Endothelial cell of umbilical vein (primary cell): ENCODE measurements at regions not wholly inside any gene's neighbourhood (a gene's known extent, or its start where the extent isn't known, plus 50 kb on each side); places are given as distances from the start of the nearest gene placed in this dataset.

Experiments
- BruUV-seq: library from RNA; stranded (reverse); fragments of 400-500 nt; replicated peaks from 2 replicates; lab custom pipeline; 2021; lab: Mats Ljungman, UMichigan
- CTCF ChIA-PET: fragments of 300-600, 350-600 bp; sonication (Branson Sonifier 250); formaldehyde crosslinking; loops from one replicate; lab custom pipeline; 2021; ENCODE audit warnings: antibody characterized with exemption, inconsistent platforms; lab: Charles Lee
- POLR2A ChIA-PET: fragments of 300-600, 350-600 bp; sonication (Branson Sonifier 250); formaldehyde crosslinking; loops from one replicate; lab custom pipeline; 2021; ENCODE audit warnings: antibody characterized with exemption, inconsistent platforms; lab: Charles Lee
- DNase-seq: peaks from one replicate; pipeline ENCODE4 v3.0.0-alpha.2; 2011; ENCODE audit warnings: low read depth, low spot score
- FAIRE-seq: peaks from 2 replicates; lab custom pipeline; 2011; peaks lifted over from hg19 to GRCh38; lab: Jason Lieb, UNC
- H2AFZ ChIP-seq: 2 replicates; pipeline ENCODE4 v1.6.0; 2012; ENCODE audit warnings: low read depth, low read length, control low read depth, inconsistent platforms
- H3K27ac ChIP-seq: 2 replicates; pipeline ENCODE4 v1.5.1; 2011; ENCODE audit warnings: low read depth, mild to moderate bottlenecking, control low read depth, low read length, moderate library complexity; ENCODE audit not compliant: insufficient read depth
- H3K27me3 ChIP-seq, 2 experiments: 2 replicates each; pipeline versions ENCODE4 v1.6.0 to v1.6.1; 2011; ENCODE audit warnings: low read length in 2 of 2, mixed read lengths in 1 of 2; ENCODE audit not compliant: control insufficient read depth in 2 of 2, insufficient read depth in 2 of 2
- H3K36me3 ChIP-seq, 2 experiments: 2 replicates in 1 of 2; 3 replicates in 1 of 2; pipeline ENCODE4 v1.5.1; 2011; ENCODE audit warnings: low read length in 2 of 2, mild to moderate bottlenecking in 1 of 2, moderate library complexity in 1 of 2; ENCODE audit not compliant: control insufficient read depth in 2 of 2, insufficient read depth in 2 of 2; ENCODE audit errors: extremely low read depth in 1 of 2
- H3K4me1 ChIP-seq: 3 replicates; pipeline ENCODE4 v1.5.1; 2011; ENCODE audit warnings: mild to moderate bottlenecking, low read length; ENCODE audit not compliant: control insufficient read depth, insufficient read depth; ENCODE audit errors: extremely low read depth
- H3K4me2 ChIP-seq: 2 replicates; pipeline ENCODE4 v1.6.1; 2011; ENCODE audit warnings: low read length, control low read depth, mixed read lengths; ENCODE audit not compliant: insufficient read depth
- H3K4me3 ChIP-seq, 3 experiments: fragments of 200-600 bp in 1 of 3; sonication (generic), shearing (Covaris generic) in 1 of 3; replicated peaks in 1 of 3; 2 replicates each; pipeline ENCODE4 v1.5.1; 2011 to 2016; ENCODE audit warnings: control low read depth in 3 of 3, low read length in 3 of 3, mild to moderate bottlenecking in 2 of 3, inconsistent platforms in 1 of 3, low read depth in 1 of 3, moderate library complexity in 1 of 3; ENCODE audit not compliant: insufficient read depth in 1 of 3
- H3K79me2 ChIP-seq: 2 replicates; pipeline ENCODE4 v1.6.0; 2012; ENCODE audit warnings: low read length, inconsistent platforms; ENCODE audit not compliant: control insufficient read depth, insufficient read depth
- H3K9ac ChIP-seq: replicated peaks from 2 replicates; pipeline ENCODE3; 2011; ENCODE audit warnings: low read length, control low read depth; ENCODE audit not compliant: insufficient read depth; ENCODE audit errors: extremely low read depth
- H3K9me1 ChIP-seq: replicated peaks from 3 replicates; pipeline ENCODE4 v1.6.0; 2011; ENCODE audit warnings: mild to moderate bottlenecking, low read length; ENCODE audit not compliant: control insufficient read depth, insufficient read depth; ENCODE audit errors: extremely low read depth
- H3K9me3 ChIP-seq: replicated peaks from 2 replicates; pipeline ENCODE4 v1.5.1; 2012; ENCODE audit warnings: low read length, inconsistent platforms; ENCODE audit not compliant: control insufficient read depth, insufficient read depth
- H4K20me1 ChIP-seq: replicated peaks from 2 replicates; pipeline ENCODE3; 2011; ENCODE audit warnings: mild to moderate bottlenecking, low read length; ENCODE audit not compliant: control insufficient read depth, insufficient read depth; ENCODE audit errors: extremely low read depth
- EZH2 ChIP-seq: IDR thresholded peaks from 2 replicates; pipeline ENCODE4 v1.6.1; 2012; ENCODE audit warnings: borderline replicate concordance, low read depth, mild to moderate bottlenecking, moderate library complexity, low read length, inconsistent platforms; ENCODE audit not compliant: severe bottlenecking
- FOS ChIP-seq: IDR thresholded peaks from 2 replicates; pipeline ENCODE4 v1.6.1; 2011; ENCODE audit warnings: mild to moderate bottlenecking, low read length, moderate library complexity, borderline replicate concordance; ENCODE audit not compliant: insufficient read depth
- GATA2 ChIP-seq: IDR thresholded peaks from 2 replicates; pipeline ENCODE4 v1.7.0; 2011; ENCODE audit warnings: low read depth, mild to moderate bottlenecking, moderate library complexity, mixed read lengths, low read length; ENCODE audit not compliant: insufficient read length, insufficient read depth
- JUN ChIP-seq: IDR thresholded peaks from 2 replicates; pipeline ENCODE4 v1.6.1; 2011; ENCODE audit warnings: borderline replicate concordance, low read depth; ENCODE audit not compliant: insufficient read length, insufficient read depth
- MYC ChIP-seq: IDR thresholded peaks from one replicate; pipeline ENCODE4 v1.6.1; 2011; ENCODE audit warnings: mild to moderate bottlenecking, low read depth, low read length
- POLR2A ChIP-seq: IDR thresholded peaks from 2 replicates; pipeline ENCODE4 v1.6.1; 2012; ENCODE audit warnings: low read depth, mild to moderate bottlenecking, control low read depth, low read length
- POLR2AphosphoS5 ChIP-seq: IDR thresholded peaks from 2 replicates; pipeline ENCODE4 v1.6.1; 2012; ENCODE audit warnings: low read depth, mild to moderate bottlenecking, control low read depth, low read length, moderate library complexity; ENCODE audit not compliant: insufficient read depth
- dilution Hi-C: fragments of 300-500 bp; cut with MboI; formaldehyde crosslinking; loops from one replicate; pipeline ENCODE4 v1.15.0; 2019; ENCODE audit warnings: low sequenced_read_pairs; ENCODE audit not compliant: extremely low pct_ligation_motif_present
- intact Hi-C: fragments of 100-400 bp; cut with micrococcal nuclease; formaldehyde crosslinking; loops from one replicate; pipeline ENCODE4 v1.10.0; 2022
- TF ChIP-seq, protein P1 (sequence below): IDR thresholded peaks from 2 replicates; pipeline ENCODE4 v1.6.1; 2011; ENCODE audit not compliant: insufficient read depth, insufficient read length
- TF ChIP-seq, protein P2 (sequence below), 2 donors: IDR thresholded peaks; 1 replicate in 1 of 2; 2 replicates in 1 of 2; pipeline ENCODE4 v1.5.1; 2011; ENCODE audit warnings: low read length in 2 of 2, mild to moderate bottlenecking in 2 of 2, moderate library complexity in 2 of 2, control low read depth in 1 of 2, inconsistent platforms in 1 of 2, low read depth in 1 of 2; ENCODE audit not compliant: insufficient read depth in 1 of 2; ENCODE audit errors: extremely low read depth in 1 of 2

GRCh38 chr1:30538993-30539867, 184.2 kb downstream of the MATN1 start:
- dilution Hi-C loops: no loop called here
- no peaks in the 10 kb centered on the region for H3K27me3 ChIP-seq
- ChIA-PET CTCF (no interaction called here), POLR2A (no interaction called here)
- no peak overlapping the region for H2AFZ ChIP-seq
- no TSS peak for BruUV-seq
- FAIRE-seq (no peak), DNase-seq (no peak)
- H3K9me1 ChIP-seq: no peaks in the 10 kb centered on the region
- no peak overlapping the region for H3K27ac ChIP-seq
- H3K9me3 ChIP-seq: no peaks in the 10 kb centered on the region
- intact Hi-C loops: no loop called here
- H3K4me3 ChIP-seq: no peak overlapping the region
- no peaks in the 10 kb centered on the region for H3K4me1 ChIP-seq
- no peak overlapping the region for H3K4me2 ChIP-seq
- no peak overlapping the region for H3K9ac ChIP-seq
- H4K20me1 ChIP-seq: no peaks in the 10 kb centered on the region
- H3K36me3 ChIP-seq: no peaks in the 10 kb centered on the region
- no peak for TF ChIP-seq EZH2
- TF ChIP-seq POLR2A: no peak
- TF ChIP-seq POLR2AphosphoS5: no peak
- TF ChIP-seq, protein P1, sequence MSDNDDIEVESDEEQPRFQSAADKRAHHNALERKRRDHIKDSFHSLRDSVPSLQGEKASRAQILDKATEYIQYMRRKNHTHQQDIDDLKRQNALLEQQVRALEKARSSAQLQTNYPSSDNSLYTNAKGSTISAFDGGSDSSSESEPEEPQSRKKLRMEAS: no peak
- TF ChIP-seq MYC: no peak
- TF ChIP-seq JUN: no peak
- TF ChIP-seq FOS: no peak
- no peak for TF ChIP-seq GATA2
- TF ChIP-seq, protein P2, sequence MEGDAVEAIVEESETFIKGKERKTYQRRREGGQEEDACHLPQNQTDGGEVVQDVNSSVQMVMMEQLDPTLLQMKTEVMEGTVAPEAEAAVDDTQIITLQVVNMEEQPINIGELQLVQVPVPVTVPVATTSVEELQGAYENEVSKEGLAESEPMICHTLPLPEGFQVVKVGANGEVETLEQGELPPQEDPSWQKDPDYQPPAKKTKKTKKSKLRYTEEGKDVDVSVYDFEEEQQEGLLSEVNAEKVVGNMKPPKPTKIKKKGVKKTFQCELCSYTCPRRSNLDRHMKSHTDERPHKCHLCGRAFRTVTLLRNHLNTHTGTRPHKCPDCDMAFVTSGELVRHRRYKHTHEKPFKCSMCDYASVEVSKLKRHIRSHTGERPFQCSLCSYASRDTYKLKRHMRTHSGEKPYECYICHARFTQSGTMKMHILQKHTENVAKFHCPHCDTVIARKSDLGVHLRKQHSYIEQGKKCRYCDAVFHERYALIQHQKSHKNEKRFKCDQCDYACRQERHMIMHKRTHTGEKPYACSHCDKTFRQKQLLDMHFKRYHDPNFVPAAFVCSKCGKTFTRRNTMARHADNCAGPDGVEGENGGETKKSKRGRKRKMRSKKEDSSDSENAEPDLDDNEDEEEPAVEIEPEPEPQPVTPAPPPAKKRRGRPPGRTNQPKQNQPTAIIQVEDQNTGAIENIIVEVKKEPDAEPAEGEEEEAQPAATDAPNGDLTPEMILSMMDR (IDR thresholded peaks at IDR 0.05; ENCODE audit: extremely low read depth in 1 of 2, insufficient read depth in 1 of 2, low read depth in 1 of 2, low read length in 2 of 2): no peak
- H3K79me2 ChIP-seq: no peaks in the 10 kb centered on the region
